ENCODE measurements at regions not wholly inside any gene's neighbourhood (a gene's known extent, or its start where the extent isn't known, plus 50 kb on each side); places are given as distances from the start of the nearest gene placed in this dataset.

GRCh38 chr2:220966636-220967035, 605.5 kb downstream of the EPHA4 start:
- TF ChIP-seq EZH2 (IDR thresholded peaks at IDR 0.05; ENCODE audit: insufficient read depth, poor library complexity, severe bottlenecking) (no peak), EZH2phosphoT487 (IDR thresholded peaks at IDR 0.05; ENCODE audit: insufficient read depth, low read depth) (0 out of 2 replicates have a peak, but pooled peaks have one; percentile 80)
